Hepatocyte (in vitro differentiated cells): ENCODE measurements at regions not wholly inside any gene's neighbourhood (a gene's known extent, or its start where the extent isn't known, plus 50 kb on each side); places are given as distances from the start of the nearest gene placed in this dataset.

Source experiments
- DNase-seq: peaks from one replicate; pipeline ENCODE4 v3.0.0-alpha.2; 2016; ENCODE audit warnings: low spot score
- H2AFZ ChIP-seq: fragments of 200-600 bp; sonication (generic); 2 replicates; pipeline ENCODE4 v1.6.0; 2016; ENCODE audit warnings: antibody characterized with exemption, mild to moderate bottlenecking
- H3K27ac ChIP-seq: fragments of 200-600 bp; sonication (generic); 2 replicates; pipeline ENCODE4 v1.5.1; 2016; ENCODE audit warnings: mild to moderate bottlenecking
- H3K27me3 ChIP-seq: fragments of 200-600 bp; sonication (generic); 2 replicates; pipeline ENCODE4 v1.6.1; 2016
- H3K36me3 ChIP-seq: fragments of 200-600 bp; sonication (generic); replicated peaks from 2 replicates; pipeline ENCODE4 v1.5.1; 2016; ENCODE audit warnings: low read depth; ENCODE audit not compliant: insufficient read depth
- H3K4me1 ChIP-seq: fragments of 200-600 bp; sonication (generic); 2 replicates; pipeline ENCODE4 v1.5.1; 2016; ENCODE audit warnings: mild to moderate bottlenecking, moderate library complexity; ENCODE audit not compliant: insufficient read depth
- H3K4me2 ChIP-seq: fragments of 200-600 bp; sonication (generic); 2 replicates; pipeline ENCODE4 v1.6.0; 2016
- H3K4me3 ChIP-seq: fragments of 200-600 bp; sonication (generic); 2 replicates; pipeline ENCODE4 v1.5.1; 2016; ENCODE audit warnings: mild to moderate bottlenecking
- H3K79me2 ChIP-seq: fragments of 200-600 bp; sonication (generic); 2 replicates; pipeline ENCODE4 v1.6.0; 2017; ENCODE audit warnings: mild to moderate bottlenecking
- H3K9me2 ChIP-seq: fragments of 200-600 bp; sonication (generic); replicated peaks from 2 replicates; pipeline ENCODE4 v1.6.0; 2017; ENCODE audit warnings: mild to moderate bottlenecking; ENCODE audit not compliant: insufficient read depth
- H3K9me3 ChIP-seq: fragments of 200-600 bp; sonication (generic); 2 replicates; pipeline ENCODE4 v1.5.1; 2016; ENCODE audit warnings: low read depth, mild to moderate bottlenecking
- H4K20me1 ChIP-seq: fragments of 200-600 bp; sonication (generic); 2 replicates; pipeline ENCODE4 v1.6.0; 2016; ENCODE audit warnings: mild to moderate bottlenecking; ENCODE audit not compliant: insufficient read depth, poor library complexity, severe bottlenecking
- CTCF ChIP-seq: fragments of 200-600 bp; sonication (generic); IDR thresholded peaks from 2 replicates; pipeline ENCODE4 v1.5.1; 2016; ENCODE audit warnings: antibody characterized with exemption, mild to moderate bottlenecking; ENCODE audit not compliant: poor library complexity
- EZH2 ChIP-seq: fragments of 200-600 bp; sonication (generic); IDR thresholded peaks from 2 replicates; pipeline ENCODE4 v1.6.1; 2016; ENCODE audit warnings: antibody characterized with exemption, mild to moderate bottlenecking, borderline replicate concordance
- EZH2phosphoT487 ChIP-seq: fragments of 200-600 bp; sonication (generic); IDR thresholded peaks from one replicate; pipeline ENCODE4 v1.6.1; 2018; ENCODE audit warnings: antibody characterized with exemption, mild to moderate bottlenecking, low read depth, moderate library complexity; ENCODE audit not compliant: unreplicated experiment, severe bottlenecking
- WGBS: methylation state at CpG from one replicate; pipeline ENCODE4 v1.1.6; 2016; ENCODE audit warnings: low lambda C conversion rate; ENCODE audit errors: missing lambda C conversion rate; 5-methylcytosine and 5-hydroxymethylcytosine counted together

DNA sequence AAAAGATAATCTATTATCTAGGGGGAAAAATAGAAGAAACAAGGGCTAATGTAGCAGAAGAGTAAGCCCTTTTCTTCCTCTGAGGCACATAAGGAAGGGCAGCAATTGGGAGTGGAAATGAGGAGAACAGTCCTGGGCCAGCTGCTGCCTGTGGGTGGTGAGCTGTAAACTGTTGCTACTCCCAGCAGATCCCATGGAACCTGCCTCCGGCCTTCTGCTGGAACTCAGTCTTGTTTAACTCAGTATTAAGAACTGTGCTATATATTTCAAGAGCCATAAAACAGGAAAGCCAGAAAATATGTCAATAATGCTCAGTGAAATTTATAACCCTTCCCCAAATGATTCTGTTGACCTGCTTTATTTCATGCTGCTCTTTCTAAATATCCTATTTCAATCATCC lies 464.2 kb downstream of the COL12A1 start:
- no peaks in the 10 kb centered on the region for H3K27me3 ChIP-seq
- H3K27ac ChIP-seq: no peak overlapping the region
- H3K9me2 ChIP-seq: no peaks in the 10 kb centered on the region
- H3K79me2 ChIP-seq: no peaks in the 10 kb centered on the region
- H3K4me2 ChIP-seq: no peak overlapping the region
- H3K9me3 ChIP-seq: no peaks in the 10 kb centered on the region
- no peaks in the 10 kb centered on the region for H3K4me1 ChIP-seq
- 44% methylated on average over 1 of the region's 1 CpG for WGBS
- TF ChIP-seq EZH2 (no peak), CTCF (no peak), EZH2phosphoT487 (no peak)
- no peak overlapping the region for H2AFZ ChIP-seq
- H4K20me1 ChIP-seq: no peaks in the 10 kb centered on the region
- no peaks in the 10 kb centered on the region for H3K36me3 ChIP-seq
- H3K4me3 ChIP-seq: no peak overlapping the region
- no peak for DNase-seq

DNA sequence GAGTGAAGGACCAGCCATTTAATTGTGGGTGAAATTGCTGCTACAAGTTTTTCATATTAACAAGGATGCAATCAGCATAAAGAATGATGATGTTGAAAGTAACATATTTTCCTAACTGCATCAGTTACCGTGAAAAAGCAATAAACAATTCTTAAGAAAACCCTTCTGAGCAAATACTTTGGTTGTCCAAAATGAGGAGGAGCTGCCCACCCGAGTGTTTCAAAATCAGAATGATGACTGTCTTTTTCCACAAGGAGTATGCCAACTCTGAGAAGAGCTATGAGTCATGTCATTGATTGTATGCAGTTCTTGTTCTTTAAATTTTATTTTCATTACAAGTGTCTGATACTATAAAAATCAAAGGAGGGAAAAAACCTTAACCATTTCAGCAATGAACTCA lies 470.5 kb downstream of the COL12A1 start:
- Histone ChIP-seq H3K27me3 (no peaks in the 10 kb centered on the region), H3K36me3 (no peaks in the 10 kb centered on the region), H3K79me2 (no peaks in the 10 kb centered on the region), H2AFZ (no peak overlapping the region), H3K9me2 (no peaks in the 10 kb centered on the region), H3K27ac (no peak overlapping the region), H3K4me2 (no peak overlapping the region), H3K4me3 (no peak overlapping the region), H4K20me1 (no peaks in the 10 kb centered on the region), H3K4me1 (no peaks in the 10 kb centered on the region), H3K9me3 (no peaks in the 10 kb centered on the region)
- WGBS: 87% methylated on average over 2 of the region's 2 CpGs
- no peak for TF ChIP-seq EZH2phosphoT487
- TF ChIP-seq EZH2: no peak
- DNase-seq: no peak

DNA sequence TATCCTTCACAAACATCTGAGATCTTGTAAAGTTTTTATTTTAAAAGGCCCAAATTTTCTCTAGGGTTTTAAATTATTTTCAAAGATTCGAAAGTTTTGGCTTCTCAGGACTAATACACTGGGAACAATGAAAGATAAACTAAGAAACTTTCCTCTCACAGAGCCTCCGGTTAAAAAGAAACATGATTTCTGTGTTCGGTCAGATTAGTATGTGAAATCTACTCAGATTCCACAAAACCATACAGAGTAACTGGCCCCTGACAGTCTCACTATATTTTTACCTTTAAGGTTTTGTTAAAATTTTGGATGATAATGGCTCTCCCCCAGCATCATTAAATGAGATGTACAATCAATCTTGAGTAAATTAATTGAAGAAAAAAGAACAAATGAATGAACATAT lies 471.0 kb downstream of the COL12A1 start:
- Histone ChIP-seq H2AFZ (no peak overlapping the region), H3K36me3 (no peaks in the 10 kb centered on the region), H3K79me2 (no peaks in the 10 kb centered on the region), H3K9me3 (no peaks in the 10 kb centered on the region), H3K27ac (no peak overlapping the region), H3K27me3 (no peaks in the 10 kb centered on the region), H3K4me3 (no peak overlapping the region), H3K9me2 (no peaks in the 10 kb centered on the region), H4K20me1 (no peaks in the 10 kb centered on the region), H3K4me2 (no peak overlapping the region), H3K4me1 (no peaks in the 10 kb centered on the region)
- no peak for TF ChIP-seq CTCF
- TF ChIP-seq EZH2: no peak
- no peak for DNase-seq
- 92% methylated on average over 3 of the region's 3 CpGs for WGBS

- H2AFZ ChIP-seq: no peak overlapping the region
- no peaks in the 10 kb centered on the region for H3K9me2 ChIP-seq
- no peak for DNase-seq
- TF ChIP-seq CTCF: no peak
- no peak for TF ChIP-seq EZH2phosphoT487
- TF ChIP-seq EZH2: no peak
- WGBS: 63% methylated on average over 2 of the region's 2 CpGs
- H3K4me2 ChIP-seq: no peak overlapping the region
- no peaks in the 10 kb centered on the region for H4K20me1 ChIP-seq
- no peak overlapping the region for H3K4me3 ChIP-seq
- H3K79me2 ChIP-seq: no peaks in the 10 kb centered on the region
- no peaks in the 10 kb centered on the region for H3K36me3 ChIP-seq
- H3K27me3 ChIP-seq: no peaks in the 10 kb centered on the region
- no peaks in the 10 kb centered on the region for H3K4me1 ChIP-seq
- H3K27ac ChIP-seq: no peak overlapping the region
- H3K9me3 ChIP-seq: no peaks in the 10 kb centered on the region
Observed at GRCh38 chr6:74733830-74734620, 471.8 kb downstream of the COL12A1 start.
